ENCODE measurements at regions not wholly inside any gene's neighbourhood (a gene's known extent, or its start where the extent isn't known, plus 50 kb on each side); places are given as distances from the start of the nearest gene placed in this dataset.

- H3K4me1 Mint-ChIP-seq: no peaks in the 10 kb centered on the region
- ATAC-seq (no peak), DNase-seq (ENCODE audit: low spot score) (no peak)
These were observed 110.2 kb upstream of the CNR1 start for GRCh38 chr6:88276331-88276730.

More at GRCh38 chr6:88276331-88276730, 110.2 kb upstream of the CNR1 start:
- no peaks in the 10 kb centered on the region for H3K4me1 ChIP-seq (ENCODE audit: insufficient read depth)
- H3K27me3 ChIP-seq (ENCODE audit: insufficient read depth): no peaks in the 10 kb centered on the region
- H2AFZ ChIP-seq: no peak overlapping the region
- no peaks in the 10 kb centered on the region for H3K36me3 ChIP-seq (ENCODE audit: insufficient read depth)
- Mint-ChIP-seq H3K4me3 (no peak overlapping the region), H3K27ac (no peak overlapping the region), H3K27me3 (ENCODE audit: insufficient read depth, low read depth, poor library complexity) (peaks cover 1% of the 10 kb centered on the region), H3K36me3 (ENCODE audit: low read depth) (peaks cover 2% of the 10 kb centered on the region; the same call in 1 of the 3 replicates), H3K9me3 (no peaks in the 10 kb centered on the region; the same call in 2 of the 3 replicates)
- H3K79me2 ChIP-seq (replicated peaks; ENCODE audit: insufficient read depth): no peaks in the 10 kb centered on the region
- H3K4me2 ChIP-seq: no peak overlapping the region
- H3K4me3 ChIP-seq: no peak overlapping the region
- TF ChIP-seq ZNF114 (CRISPR knock-in tag; IDR thresholded peaks at IDR 0.05): no peak
- TF ChIP-seq JUNB (IDR thresholded peaks at IDR 0.05; ENCODE audit: unreplicated experiment): no peak
- no peak for TF ChIP-seq REST (IDR thresholded peaks at IDR 0.05; ENCODE audit: unreplicated experiment)
- no peak for TF ChIP-seq ZNF331 (CRISPR knock-in tag; IDR thresholded peaks at IDR 0.05; ENCODE audit: low read depth)
- no peak for TF ChIP-seq STAT1 (IDR thresholded peaks at IDR 0.05; ENCODE audit: unreplicated experiment)
- no peak for TF ChIP-seq EZH2 (IDR thresholded peaks at IDR 0.05; ENCODE audit: low read depth, unreplicated experiment)
- TF ChIP-seq ZNF462 (CRISPR knock-in tag; IDR thresholded peaks at IDR 0.05): no peak
- no peak for TF ChIP-seq POLR2AphosphoS5 (IDR thresholded peaks at IDR 0.05; ENCODE audit: low read depth)
- no peak for TF ChIP-seq ETS1 (IDR thresholded peaks at IDR 0.05)
- TF ChIP-seq NANOG (IDR thresholded peaks at IDR 0.05; ENCODE audit: borderline replicate concordance): no peak
- no peak for TF ChIP-seq CREB1 (CRISPR knock-in tag; IDR thresholded peaks at IDR 0.05; ENCODE audit: low read depth)
- no peaks in the 10 kb centered on the region for H3F3A ChIP-seq (replicated peaks; ENCODE audit: low read depth)
- no peaks in the 10 kb centered on the region for H3K9me2 ChIP-seq (ENCODE audit: insufficient read depth)
- H4K20me1 ChIP-seq (replicated peaks; ENCODE audit: insufficient read depth): no peaks in the 10 kb centered on the region
- H3K27ac ChIP-seq (ENCODE audit: low read depth): no peak overlapping the region
